Body of pancreas (tissue), 4 donors: ENCODE measurements at regions not wholly inside any gene's neighbourhood (a gene's known extent, or its start where the extent isn't known, plus 50 kb on each side); places are given as distances from the start of the nearest gene placed in this dataset.

Experiments used
- CTCF ChIP-seq, 7 experiments: fragments of 450-650 bp in 4 of 7; fragments of 200-600 bp in 3 of 7; sonication (generic) in 3 of 7; IDR thresholded peaks; one replicate each; pipeline ENCODE4 v1.5.1; 2016 to 2019; ENCODE audit warnings: antibody characterized with exemption in 7 of 7
- POLR2A ChIP-seq, 3 donors: fragments of 450-650 bp; IDR thresholded peaks; one replicate each; pipeline ENCODE4 v1.6.1; 2016; ENCODE audit warnings: antibody characterized with exemption in 3 of 3, mild to moderate bottlenecking in 2 of 3

GRCh38 chr10:108696792-108697477 is 1226.4 kb downstream of the XPNPEP1 start:
- TF ChIP-seq CTCF (IDR thresholded peaks at IDR 0.05) (no peak), POLR2A (IDR thresholded peaks at IDR 0.05) (no peak)
